Peyer's patch (tissue), 4 donors: ENCODE measurements at regions not wholly inside any gene's neighbourhood (a gene's known extent, or its start where the extent isn't known, plus 50 kb on each side); places are given as distances from the start of the nearest gene placed in this dataset.

ENCODE experiments used
- POLR2A ChIP-seq, 2 donors: fragments of 450-650 bp; IDR thresholded peaks; one replicate each; pipeline ENCODE4 v1.5.1; 2017; ENCODE audit warnings: antibody characterized with exemption in 2 of 2, mild to moderate bottlenecking in 2 of 2, moderate library complexity in 2 of 2
- TF ChIP-seq, protein P1 (sequence below), 6 experiments: fragments of 450-650 bp in 4 of 6; fragments of 200-600 bp in 2 of 6; sonication (generic) in 1 of 6; IDR thresholded peaks; one replicate each; pipeline ENCODE4 v1.5.1; 2017 to 2019; ENCODE audit warnings: antibody characterized with exemption in 6 of 6, mild to moderate bottlenecking in 3 of 6, moderate library complexity in 1 of 6

DNA sequence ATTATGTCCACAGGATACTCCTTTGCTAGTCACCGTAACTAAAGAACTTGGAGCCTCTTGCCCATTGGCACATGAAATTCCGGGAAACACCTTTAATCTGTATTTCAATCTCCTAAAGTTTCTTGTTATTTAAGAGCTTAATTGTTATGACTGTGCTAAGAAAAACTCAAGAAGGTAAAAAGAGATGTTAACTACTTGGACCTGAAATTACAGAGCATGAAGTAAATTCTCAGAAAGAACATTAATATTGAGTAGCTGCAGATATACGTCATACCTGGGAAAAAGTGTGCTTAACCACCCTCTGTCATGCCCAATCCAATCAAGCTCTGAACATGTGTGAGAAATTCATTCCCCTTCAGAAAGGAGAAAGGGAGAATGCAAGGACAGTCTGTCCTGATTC lies 394.9 kb upstream of the PTGER4 start:
- no peak for TF ChIP-seq POLR2A (IDR thresholded peaks at IDR 0.05)
- TF ChIP-seq, protein P1, sequence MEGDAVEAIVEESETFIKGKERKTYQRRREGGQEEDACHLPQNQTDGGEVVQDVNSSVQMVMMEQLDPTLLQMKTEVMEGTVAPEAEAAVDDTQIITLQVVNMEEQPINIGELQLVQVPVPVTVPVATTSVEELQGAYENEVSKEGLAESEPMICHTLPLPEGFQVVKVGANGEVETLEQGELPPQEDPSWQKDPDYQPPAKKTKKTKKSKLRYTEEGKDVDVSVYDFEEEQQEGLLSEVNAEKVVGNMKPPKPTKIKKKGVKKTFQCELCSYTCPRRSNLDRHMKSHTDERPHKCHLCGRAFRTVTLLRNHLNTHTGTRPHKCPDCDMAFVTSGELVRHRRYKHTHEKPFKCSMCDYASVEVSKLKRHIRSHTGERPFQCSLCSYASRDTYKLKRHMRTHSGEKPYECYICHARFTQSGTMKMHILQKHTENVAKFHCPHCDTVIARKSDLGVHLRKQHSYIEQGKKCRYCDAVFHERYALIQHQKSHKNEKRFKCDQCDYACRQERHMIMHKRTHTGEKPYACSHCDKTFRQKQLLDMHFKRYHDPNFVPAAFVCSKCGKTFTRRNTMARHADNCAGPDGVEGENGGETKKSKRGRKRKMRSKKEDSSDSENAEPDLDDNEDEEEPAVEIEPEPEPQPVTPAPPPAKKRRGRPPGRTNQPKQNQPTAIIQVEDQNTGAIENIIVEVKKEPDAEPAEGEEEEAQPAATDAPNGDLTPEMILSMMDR (IDR thresholded peaks at IDR 0.05) = no peak
